ENCODE measurements at regions not wholly inside any gene's neighbourhood (a gene's known extent, or its start where the extent isn't known, plus 50 kb on each side); places are given as distances from the start of the nearest gene placed in this dataset.
"Not testable (repeated sequence)": the region's sequence is repeated elsewhere in the genome, so short reads cannot be mapped to it uniquely, and the experiment has no call there.

DNA sequence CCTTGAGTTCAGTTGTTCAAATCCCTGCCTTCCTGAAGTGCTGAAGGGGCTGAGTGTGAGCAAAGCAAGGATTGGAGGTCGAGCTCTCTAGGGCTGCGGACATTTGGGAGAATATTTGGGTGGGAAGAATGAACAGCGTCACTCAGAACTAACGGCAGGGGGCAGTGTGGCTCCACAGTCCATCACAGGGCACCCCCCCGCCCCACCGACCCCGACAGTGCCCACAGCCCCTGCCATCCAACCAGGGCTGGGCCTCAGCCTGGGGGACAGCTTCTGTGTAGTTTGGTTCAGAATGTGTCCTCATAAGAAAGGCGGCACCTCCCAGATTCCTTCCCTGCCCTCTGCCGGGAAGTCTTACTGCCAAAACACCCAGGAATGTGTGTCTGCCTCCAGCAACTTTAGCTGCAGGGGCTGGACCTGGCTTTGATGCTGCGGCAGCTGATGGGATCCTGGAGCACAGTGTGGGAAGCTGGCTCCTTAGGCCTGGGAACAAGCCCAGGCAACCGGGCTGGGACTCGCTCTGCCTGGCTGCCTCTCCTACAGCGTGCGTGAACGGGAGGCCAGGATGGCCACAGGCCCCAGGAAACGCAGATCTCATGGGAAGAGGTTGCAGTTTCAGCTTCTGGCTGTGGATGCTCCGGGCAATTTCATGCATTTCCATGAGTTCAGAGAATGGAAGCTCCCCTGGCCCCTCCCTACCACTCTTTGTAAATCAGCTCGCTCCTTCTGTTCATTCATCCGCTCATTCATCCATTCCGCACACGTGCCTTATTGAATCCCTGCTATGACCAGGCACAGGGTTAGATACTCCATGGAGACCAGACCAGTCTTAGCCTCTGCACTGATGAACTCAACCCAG lies 104.9 kb upstream of the TMPRSS2 start:
- DNase-seq (ENCODE audit: low read depth in 2 of 2): peak in 1 of 2 donors; percentile 39

DNA sequence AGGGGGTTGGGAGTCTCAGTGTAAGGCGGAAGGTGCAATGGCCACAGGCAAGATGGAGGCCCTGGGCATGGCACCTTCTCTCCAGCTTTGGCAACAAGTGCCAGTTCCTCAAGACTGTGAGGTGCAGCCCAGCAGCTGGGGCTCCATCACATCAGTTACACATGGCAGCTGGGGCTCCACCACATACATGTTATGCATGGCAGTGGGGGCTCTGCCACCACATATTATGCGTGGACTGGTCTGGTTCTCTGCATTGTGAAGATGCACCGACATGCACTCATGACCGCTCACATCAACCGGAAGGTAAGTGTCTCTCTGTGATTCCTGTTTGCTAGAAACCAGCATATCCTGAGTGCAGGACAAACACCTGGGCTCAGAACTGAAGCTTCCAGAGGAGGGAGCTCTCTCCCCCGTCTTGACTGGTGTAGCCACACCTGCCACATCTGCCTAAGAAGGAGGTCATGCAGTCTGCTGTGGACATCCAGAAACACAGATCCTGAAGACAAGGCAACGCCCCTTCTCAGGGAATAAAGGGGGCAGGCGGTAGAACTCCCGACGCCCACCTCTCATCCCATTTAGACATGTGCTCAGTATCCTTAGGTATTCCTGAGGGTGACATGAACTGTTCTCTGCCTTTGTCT lies 104.1 kb upstream of the TMPRSS2 start:
- DNase-seq (ENCODE audit: low read depth in 2 of 2): no peak

DNA sequence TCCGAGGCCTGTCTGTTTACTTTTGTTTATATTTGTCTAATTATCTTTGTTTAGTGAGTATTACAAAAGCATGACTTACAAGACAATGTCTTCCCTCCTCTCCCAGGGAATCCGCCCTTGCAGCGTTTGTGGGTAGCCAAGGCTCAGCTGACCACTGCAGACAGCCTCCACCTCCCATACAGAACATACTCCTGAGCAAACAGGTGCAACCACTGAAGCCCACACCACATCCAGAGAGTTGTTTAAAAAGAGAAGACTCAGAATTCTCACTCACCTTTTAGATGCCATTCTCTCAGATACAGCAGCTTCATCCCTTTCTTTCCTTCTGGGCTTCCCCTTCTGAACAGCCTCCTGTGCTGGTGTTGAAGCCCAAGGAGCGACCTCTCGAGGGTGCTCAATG lies 103.5 kb upstream of the TMPRSS2 start:
- DNase-seq (ENCODE audit: low read depth in 2 of 2): no peak

DNA sequence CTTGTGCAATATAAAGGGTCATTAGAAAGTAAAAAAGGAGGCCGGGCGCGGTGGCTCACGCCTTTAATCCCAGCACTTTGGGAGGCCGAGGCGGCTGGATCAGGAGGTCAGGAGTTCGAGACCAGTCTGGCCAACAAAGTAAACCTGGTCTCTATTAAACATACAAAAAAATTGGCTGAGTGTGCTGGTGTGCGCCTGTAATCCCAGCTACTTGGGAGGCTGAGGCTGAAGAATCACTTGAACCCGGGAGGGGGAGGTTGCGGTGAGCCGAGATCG lies 102.8 kb upstream of the TMPRSS2 start:
- DNase-seq (ENCODE audit: low read depth in 2 of 2): not testable (repeated sequence)

DNA sequence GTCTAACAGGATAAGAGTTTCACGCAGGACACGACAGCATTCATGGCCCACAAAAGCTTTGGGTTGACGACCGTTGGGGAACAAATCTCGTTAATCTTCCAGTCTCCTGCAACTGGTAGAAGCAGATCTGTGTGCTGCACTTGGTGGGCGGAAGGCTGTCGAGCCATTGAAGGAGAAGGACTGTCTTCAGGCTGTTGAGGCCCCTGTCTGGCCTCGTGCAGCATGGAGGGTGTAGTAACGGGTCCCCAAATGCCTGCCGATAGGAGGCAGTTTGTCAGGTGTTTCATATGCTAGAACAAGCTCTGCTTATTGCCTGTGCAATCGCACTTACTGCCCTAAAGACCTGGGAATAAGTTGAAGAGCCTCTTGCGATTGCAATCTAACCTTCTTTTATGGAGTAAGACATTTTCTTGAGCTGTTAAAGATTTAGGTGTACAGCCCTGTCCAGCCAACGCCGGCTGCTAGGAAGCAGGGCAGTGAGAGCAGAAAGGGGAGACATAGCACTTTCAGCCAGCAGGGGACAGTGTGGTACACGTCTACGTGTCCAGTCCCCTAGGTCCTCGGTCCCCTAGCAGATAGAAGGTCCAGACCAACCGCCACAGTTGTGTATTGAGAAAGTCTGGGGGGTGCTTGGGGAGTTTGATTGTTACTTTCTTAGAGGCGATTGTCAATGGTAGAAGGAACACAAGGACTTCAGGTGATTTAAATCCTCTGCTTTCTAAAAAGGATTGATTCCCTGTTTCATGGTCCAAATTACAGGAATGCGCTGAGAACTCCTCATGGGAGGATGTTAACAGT lies 102.3 kb upstream of the TMPRSS2 start:
- peak; percentile 60 to 72 for DNase-seq (ENCODE audit: low read depth in 2 of 2)

DNA sequence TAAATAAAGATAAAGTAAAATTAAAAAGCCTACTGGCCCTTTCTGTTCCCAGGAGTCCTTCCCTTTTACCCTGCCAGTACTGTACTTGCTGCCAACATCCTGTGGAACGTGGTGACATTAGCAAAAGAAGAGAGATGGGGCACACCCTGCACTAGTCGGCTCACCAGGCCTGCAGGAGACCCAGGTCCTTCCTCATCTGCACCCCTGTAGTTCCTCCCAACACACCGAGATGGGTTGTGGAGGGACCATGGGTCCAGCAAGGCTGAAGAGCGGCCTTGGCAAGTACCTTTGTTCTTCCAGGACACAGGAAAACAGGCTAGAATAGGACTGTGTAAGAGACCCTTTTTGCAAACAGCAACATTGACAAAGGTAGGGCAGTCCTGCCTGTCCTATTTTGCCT lies 98.7 kb upstream of the TMPRSS2 start:
- no peak for DNase-seq (ENCODE audit: low read depth in 2 of 2)

DNA sequence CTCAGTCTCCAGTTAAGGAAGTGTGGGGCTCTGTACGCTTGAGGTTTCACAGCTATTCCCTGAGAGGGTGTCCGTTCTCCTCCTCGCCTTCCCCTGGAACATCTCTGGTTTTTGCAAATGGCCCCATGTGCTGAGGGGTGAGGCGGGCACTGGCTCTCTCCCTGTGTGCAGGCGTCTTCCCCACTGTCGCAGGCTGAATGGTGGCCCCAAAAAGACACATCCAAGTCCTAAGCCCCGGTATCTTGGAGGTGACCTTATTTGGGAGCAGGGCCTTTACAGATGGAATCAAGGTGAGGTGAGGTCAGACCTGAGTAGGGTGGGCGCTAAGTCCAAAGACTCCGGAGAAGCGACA lies 98.0 kb upstream of the TMPRSS2 start:
- no peak for DNase-seq (ENCODE audit: low read depth in 2 of 2)

DNA sequence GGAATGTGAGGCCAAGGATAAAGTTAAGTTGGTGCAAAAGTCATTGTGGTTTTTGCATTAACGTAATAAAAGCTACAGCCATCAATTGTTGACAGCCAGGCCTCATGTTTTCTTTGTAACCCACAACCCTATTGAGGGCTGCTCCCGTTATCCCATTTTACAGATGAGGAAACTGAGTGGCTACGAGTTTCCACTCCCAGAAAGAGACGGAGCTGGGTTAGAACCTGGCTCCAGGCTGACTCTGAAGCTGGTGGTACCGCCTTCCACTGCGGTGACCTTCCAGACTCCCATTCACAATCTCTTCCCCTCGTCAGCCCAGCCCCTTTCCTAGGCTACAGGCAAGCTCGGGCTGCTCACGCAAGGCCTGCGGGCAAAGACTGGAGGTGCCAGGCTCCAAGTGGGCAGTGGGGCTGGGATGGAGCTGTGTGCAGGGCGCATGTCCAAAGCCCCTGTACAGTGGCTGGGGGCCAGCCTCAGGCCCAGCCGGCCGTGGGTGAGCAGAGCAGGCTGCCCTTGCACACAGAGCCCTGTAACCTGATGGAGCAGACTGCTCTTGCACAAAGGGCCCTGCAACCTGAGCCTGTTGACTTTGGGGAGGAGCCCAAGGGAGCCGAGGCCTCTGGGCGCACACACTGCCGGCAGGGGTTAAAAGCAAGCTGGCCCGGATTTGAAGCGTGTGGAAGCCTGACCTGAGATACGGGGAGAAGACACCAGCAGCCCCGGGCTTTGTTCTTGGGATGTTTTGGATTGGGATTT lies 97.4 kb upstream of the TMPRSS2 start:
- DNase-seq (ENCODE audit: low read depth in 2 of 2): no peak

DNA sequence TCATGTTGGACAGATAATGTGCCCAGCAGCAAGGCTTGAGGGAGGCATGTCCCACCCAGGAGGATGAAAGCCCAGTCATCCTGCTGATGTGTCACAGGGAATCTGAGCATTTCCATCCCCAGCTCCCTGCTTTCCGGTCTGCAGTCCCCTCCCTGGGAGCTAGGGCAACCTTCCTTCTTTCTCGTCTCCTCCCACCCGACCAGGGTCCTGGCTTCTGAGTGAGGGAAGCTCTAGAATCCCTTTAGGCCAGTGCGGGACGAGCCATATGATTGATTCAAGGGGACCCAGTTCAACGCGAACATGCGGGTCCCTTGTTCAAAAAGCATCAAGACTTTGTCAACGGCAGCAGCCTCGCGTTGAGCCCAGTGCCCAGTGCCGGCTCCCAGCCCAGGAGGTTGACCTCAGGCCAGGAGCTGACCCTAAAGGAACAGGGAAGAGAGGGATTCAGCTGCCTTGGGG lies 96.7 kb upstream of the TMPRSS2 start:
- DNase-seq (ENCODE audit: low read depth in 2 of 2): no peak

DNA sequence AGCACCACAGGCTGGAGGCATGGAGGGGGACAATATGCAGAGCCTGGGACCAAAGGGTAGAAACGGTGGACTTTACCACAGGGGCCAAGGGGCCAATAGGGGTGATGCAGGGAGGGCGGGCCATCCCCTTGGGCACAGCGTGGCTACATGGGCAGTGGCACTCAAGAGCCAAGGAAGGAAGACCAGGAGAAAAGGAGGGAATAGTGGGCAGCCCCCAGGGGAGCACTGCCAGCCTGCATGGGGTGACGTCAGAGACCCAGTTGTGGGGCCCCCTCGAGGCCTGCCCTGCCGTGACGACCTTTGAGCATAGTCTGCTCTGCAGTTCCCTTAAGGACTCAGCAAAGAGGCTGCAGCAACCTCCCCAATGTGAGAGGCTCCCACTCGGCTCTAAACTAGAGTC lies 95.5 kb upstream of the TMPRSS2 start:
- DNase-seq (ENCODE audit: low read depth in 2 of 2): no peak

DNA sequence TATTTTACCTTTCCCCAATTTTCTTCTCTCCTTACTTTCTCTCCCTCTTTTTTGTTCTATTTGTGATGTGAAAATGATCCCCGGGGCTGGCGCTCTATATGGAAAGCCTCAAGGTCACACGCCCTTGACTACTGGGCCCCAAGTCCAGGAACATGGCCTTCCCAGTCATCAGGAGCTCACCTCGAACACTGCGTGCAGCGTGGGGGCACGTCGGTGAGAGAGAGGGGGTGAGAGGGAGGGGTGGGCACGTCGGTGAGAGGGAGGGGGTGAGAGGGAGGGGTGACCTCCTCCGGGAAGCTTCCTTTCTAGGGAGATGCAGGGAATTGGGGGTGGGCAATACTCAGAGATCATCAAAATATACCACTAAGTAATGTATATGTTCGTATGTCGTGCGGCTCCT lies 94.6 kb upstream of the TMPRSS2 start:
- no peak for DNase-seq (ENCODE audit: low read depth in 2 of 2)

DNA sequence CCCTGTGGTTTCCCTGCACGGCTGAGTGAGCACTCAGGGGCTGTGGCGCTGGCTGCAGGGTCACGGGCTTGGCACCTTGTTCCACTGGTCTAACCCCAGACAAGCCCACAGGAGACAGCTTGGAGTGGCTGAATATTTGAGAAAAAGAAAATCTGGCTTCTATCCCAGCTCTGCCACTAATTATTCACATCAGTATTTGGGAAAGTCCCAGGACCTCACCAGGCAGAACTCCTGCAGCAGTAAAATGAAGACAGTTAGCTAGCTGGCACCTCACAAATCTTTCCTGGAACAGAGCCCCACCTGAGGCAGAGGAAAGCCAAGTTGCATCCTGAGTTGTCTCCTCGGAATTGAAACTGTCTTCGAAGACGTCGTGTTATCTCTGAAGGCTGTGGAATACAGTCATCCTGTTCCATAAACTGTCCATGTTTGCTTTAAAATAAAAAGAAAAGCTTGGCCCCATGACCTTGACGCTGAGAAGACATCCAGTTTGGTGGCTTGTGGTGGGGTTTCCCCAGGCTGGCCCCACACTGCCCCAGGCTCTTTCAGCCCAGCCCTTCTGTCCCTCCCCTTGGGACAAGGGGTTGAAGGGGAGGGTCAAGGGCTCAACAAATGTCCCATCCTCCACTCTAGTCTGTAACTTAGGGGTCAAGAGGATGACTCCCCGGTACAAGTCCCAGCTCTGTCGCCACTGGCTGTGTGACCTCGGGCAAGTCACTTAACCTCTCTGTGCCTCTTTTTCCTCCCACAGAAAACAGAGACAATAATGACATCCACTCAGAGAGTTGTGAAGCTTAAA lies 93.8 kb upstream of the TMPRSS2 start:
- DNase-seq (ENCODE audit: low read depth in 2 of 2): no peak

DNA sequence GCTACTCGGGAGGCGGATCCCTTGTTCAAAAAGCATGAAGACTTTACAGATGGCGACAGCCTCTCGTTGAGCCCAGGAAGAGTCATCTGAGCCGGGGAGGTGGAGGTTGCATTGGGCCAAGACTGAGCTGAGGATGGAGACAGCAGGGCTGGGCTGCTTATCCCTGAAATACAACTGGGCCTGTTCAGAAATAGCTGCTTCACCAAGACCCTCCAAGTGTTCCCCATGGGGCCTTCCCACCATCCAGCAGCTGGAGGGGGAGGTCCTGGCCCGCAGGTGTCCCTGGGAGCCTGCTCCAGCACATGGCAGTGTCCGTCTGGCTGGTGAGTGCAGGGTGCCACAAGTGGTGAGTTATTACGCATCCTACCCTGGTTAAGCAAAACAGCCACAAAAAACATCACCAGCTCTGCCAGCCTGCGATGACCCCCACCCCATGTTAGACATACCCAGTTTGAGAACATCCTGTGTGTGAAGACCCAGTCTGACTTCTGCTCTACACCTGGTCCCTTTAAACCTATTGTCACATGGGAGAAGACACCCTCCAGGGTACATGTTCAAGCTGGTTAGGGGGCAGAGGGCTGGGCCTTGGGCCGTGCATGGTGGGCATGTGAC lies 93.1 kb upstream of the TMPRSS2 start:
- DNase-seq (ENCODE audit: low read depth in 2 of 2): no peak

DNA sequence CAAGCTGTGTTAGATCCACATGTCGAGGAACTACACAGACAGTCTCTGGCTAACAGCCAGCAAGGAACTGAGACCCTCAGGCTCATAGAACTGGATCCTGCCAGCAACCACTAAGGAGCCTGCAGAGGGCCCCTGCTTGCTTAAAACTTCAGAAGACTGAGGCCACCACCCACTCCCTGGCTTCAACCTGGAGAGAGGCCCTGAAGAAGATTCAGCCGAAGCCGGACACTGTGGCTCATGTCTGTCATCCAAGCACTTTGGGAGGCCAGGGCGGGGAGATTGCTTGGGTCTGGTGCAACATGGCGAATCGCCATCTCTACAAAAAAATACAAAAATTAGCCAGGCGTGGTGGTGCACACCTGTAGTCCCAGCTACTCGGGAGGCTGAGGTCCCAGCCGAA lies 92.6 kb upstream of the TMPRSS2 start:
- DNase-seq (ENCODE audit: low read depth in 2 of 2): no peak

DNA sequence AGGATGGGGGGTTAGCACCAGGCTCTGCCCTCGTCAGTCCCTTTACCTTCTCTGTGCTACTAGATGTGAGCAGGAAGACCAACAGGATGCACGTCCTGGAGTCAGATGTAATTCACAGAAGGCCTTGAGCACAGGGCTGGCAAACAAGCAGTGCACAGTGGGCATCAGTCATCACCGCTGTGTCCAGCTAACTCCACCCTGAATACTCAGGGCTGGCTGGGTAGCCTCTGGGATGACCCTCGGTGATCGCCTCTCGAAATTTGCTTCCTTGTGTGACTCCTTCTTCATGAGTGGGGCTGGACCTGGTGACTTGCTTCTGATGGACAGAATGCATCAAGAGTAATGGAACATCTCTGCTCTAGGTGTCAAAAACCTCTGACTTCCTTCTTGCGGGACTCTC lies 92.2 kb upstream of the TMPRSS2 start:
- no peak for DNase-seq (ENCODE audit: low read depth in 2 of 2)

DNA sequence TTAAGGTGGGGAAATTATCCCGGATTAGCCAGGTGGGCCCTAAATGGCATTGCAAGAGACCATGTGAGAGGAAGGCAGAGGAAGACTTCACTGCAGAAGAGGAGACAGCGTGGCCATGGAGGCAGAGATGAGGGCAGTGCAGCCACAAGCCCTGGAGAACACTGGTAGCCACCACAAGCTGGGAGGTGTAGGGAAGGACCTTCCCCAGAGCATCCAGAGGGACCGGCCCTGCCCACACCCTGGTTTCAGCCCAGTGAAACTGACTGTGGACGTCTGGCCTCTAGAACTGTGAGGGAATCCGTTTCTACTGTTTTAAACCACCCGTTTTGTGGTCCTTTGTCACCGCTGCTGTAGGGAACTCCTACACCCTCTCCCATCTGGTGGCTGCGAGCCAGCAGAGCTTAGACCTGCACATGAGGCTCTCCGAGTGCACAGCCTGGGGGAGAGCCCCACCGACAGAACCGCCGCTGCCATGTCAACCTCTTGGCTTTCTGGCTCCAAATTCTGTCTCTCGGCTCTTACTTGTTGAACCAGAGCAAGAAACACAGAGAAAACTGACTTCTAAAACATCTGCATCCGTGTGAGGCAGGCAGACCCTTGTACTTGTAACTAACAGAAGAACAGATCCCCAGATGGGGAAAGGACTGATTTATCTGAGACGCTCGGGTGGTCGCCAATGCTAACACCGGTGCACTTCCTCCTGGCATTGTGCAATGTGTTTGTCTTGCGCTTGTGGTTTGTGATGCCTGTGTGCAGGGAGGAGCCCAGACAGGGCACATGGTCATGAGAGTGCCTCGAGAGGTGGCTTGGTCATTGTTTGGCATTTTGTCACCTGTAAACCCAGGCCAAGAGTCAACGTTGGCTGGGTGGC lies 90.8 kb upstream of the TMPRSS2 start:
- no peak for DNase-seq (ENCODE audit: low read depth in 2 of 2)

DNA sequence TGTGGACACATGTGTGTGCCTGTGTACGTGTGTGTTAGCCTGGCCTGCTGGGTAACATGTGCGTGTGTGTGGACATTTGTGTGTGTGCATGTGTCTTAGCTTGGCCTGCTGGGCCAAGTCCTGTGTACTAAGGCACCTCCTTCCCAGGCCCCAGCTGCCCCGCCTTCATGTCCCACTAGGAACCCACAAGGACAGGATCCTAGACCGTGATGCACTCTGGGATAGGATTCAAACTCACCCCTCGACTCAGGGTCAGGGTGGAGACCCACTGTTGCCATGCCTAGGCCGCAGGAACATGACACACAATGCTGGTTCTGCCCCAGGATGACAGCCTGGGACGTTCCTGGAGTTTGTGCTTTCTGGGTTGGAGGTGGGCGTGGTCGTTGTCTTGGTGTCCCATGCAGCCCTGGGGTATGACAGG lies 89.9 kb upstream of the TMPRSS2 start:
- no peak for DNase-seq (ENCODE audit: low read depth in 2 of 2)

DNA sequence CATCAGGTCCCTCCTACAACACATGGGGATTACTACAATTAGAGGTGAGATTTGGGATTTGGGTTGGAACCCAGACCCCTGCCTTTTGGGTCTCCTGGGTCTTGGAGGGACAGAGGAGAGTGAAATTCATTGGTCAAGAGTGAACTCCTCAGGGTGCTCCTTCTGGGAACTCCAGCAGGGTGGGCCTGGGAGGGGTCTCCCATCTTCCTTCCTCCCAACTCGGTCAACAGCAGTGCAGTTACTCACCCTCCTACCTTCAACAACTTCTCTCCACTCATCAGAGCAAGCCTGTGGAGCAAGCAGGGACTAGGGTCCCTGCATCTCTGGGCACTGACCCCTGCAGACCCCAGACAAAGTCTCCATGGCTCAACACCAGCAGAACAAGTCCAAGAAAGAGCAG lies 89.3 kb upstream of the TMPRSS2 start:
- DNase-seq (ENCODE audit: low read depth in 2 of 2): no peak

DNA sequence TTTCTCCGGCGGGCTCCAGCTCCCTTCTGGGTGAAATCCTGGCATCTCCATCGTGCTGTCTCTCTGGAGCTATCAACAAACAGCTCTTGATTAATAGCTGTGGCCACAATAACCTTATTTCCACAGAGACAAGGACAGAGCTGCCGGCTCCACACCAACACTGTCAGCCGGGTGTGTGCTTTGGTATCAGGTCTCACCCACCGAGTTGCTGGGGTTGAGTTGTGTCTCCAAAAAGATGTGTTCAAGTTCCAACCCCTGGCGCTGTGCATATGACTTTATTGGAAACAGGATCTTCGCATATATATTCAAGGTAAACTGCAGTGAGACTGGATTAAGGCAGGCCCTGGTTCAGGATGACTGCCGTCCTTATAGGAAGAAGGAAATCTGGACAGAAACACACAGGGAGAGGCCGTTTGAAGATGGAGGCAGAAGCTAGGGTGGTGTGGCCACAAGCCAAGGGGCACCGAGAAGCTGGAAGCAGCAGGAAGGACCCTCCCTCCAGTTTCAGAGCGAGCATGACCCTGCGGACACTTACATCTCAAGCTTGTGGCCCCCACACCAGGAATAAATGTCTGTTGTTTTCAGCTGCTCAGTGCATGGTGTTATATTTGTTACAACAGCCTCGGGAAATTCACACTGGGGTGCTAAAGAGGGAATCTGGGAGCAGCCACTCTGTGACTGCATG lies 88.4 kb upstream of the TMPRSS2 start:
- DNase-seq (ENCODE audit: low read depth in 2 of 2): no peak

Measured in dermis microvascular lymphatic vessel endothelial cell (primary cell).